HAP-1 (cell line): ENCODE measurements at regions not wholly inside any gene's neighbourhood (a gene's known extent, or its start where the extent isn't known, plus 50 kb on each side); places are given as distances from the start of the nearest gene placed in this dataset.
"Not testable (repeated sequence)": the region's sequence is repeated elsewhere in the genome, so short reads cannot be mapped to it uniquely, and the experiment has no call there.

Source experiments
- DNase-seq, 2 experiments: peaks; one replicate each; pipeline ENCODE4 v3.0.0-alpha.2; 2016 to 2020; ENCODE audit warnings: low spot score in 2 of 2
- H3K27me3 ChIP-seq: fragments of 250-450 bp; sonication (Bioruptor Pico); 2 replicates; pipeline ENCODE4 v1.5.1; 2020; ENCODE audit warnings: low read depth, mild to moderate bottlenecking, moderate library complexity
- H3K36me3 ChIP-seq: fragments of 250-450 bp; sonication (Bioruptor Pico); replicated peaks from 2 replicates; pipeline ENCODE4 v1.5.1; 2020; ENCODE audit warnings: mild to moderate bottlenecking
- H3K4me1 ChIP-seq: fragments of 250-450 bp; sonication (Bioruptor Pico); 2 replicates; pipeline ENCODE4 v1.5.1; 2020; ENCODE audit warnings: mild to moderate bottlenecking
- H3K4me3 ChIP-seq: fragments of 250-450 bp; sonication (Bioruptor Pico); 2 replicates; pipeline ENCODE4 v1.5.1; 2020; ENCODE audit warnings: mild to moderate bottlenecking, moderate library complexity
- H3K9me3 ChIP-seq: fragments of 250-450 bp; sonication (Bioruptor Pico); 2 replicates; pipeline ENCODE4 v1.5.1; 2020; ENCODE audit warnings: mild to moderate bottlenecking, moderate library complexity
- in situ Hi-C: fragments of 300-500 bp; cut with MboI; formaldehyde crosslinking; loops from 3 replicates; pipeline ENCODE4 v1.14.3; 2020; ENCODE audit warnings: low sequenced_read_pairs, inconsistent platforms, mixed read lengths

GRCh38 chrX:13188731-13189309, 131.0 kb downstream of the ATXN3L start:
- H3K27me3 ChIP-seq, result no peaks in the 10 kb centered on the region
- H3K4me3 ChIP-seq, result no peak overlapping the region
- peaks cover 14% of the 10 kb centered on the region for H3K4me1 ChIP-seq
- H3K36me3 ChIP-seq, result no peaks in the 10 kb centered on the region
- DNase-seq, result no peak
- no peaks in the 10 kb centered on the region for H3K9me3 ChIP-seq
- in situ Hi-C loops, result no loop called here

- H3K4me3 ChIP-seq, in situ Hi-C loops, H3K36me3 ChIP-seq: not testable (repeated sequence)
Measured at GRCh38 chrX:13186643-13187042, 133.2 kb downstream of the ATXN3L start.

GRCh38 chrX:13180807-13181206, 136.4 kb upstream of the FAM9C start:
- in situ Hi-C loops, result no loop called here
- Histone ChIP-seq H3K4me3 (no peak overlapping the region), H3K27me3 (no peaks in the 10 kb centered on the region), H3K9me3 (no peaks in the 10 kb centered on the region), H3K36me3 (no peaks in the 10 kb centered on the region), H3K4me1 (peaks cover 6% of the 10 kb centered on the region; the same call in 1 of the 2 replicates)
- DNase-seq, result no peak

More at GRCh38 chrX:13186643-13187042, 133.2 kb downstream of the ATXN3L start:
- not testable (repeated sequence) for H3K9me3 ChIP-seq, DNase-seq, H3K27me3 ChIP-seq
- H3K4me1 ChIP-seq, result peaks cover 12% of the 10 kb centered on the region

GRCh38 chrX:13179586-13179985, 135.2 kb upstream of the FAM9C start:
- no peaks in the 10 kb centered on the region for H3K27me3 ChIP-seq
- no peaks in the 10 kb centered on the region for H3K36me3 ChIP-seq
- H3K9me3 ChIP-seq, result no peaks in the 10 kb centered on the region
- H3K4me3 ChIP-seq, result no peak overlapping the region
- in situ Hi-C loops, result no loop called here
- peaks cover 6% of the 10 kb centered on the region; the same call in 1 of the 2 replicates for H3K4me1 ChIP-seq
- no peak for DNase-seq

GRCh38 chrX:13179100-13179499, 134.7 kb upstream of the FAM9C start:
- Histone ChIP-seq H3K9me3 (no peaks in the 10 kb centered on the region), H3K27me3 (no peaks in the 10 kb centered on the region), H3K36me3 (no peaks in the 10 kb centered on the region), H3K4me3 (no peak overlapping the region), H3K4me1 (peaks cover 6% of the 10 kb centered on the region; the same call in 1 of the 2 replicates)
- in situ Hi-C loops, result no loop called here
- no peak for DNase-seq

GRCh38 chrX:13177921-13178566, 133.6 kb upstream of the FAM9C start:
- no peaks in the 10 kb centered on the region for H3K9me3 ChIP-seq
- H3K4me1 ChIP-seq, result peaks cover 6% of the 10 kb centered on the region; the same call in 1 of the 2 replicates
- in situ Hi-C loops, result no loop called here
- no peaks in the 10 kb centered on the region for H3K36me3 ChIP-seq
- no peak for DNase-seq
- H3K27me3 ChIP-seq, result no peaks in the 10 kb centered on the region
- H3K4me3 ChIP-seq, result no peak overlapping the region

- H3K27me3 ChIP-seq, result no peaks in the 10 kb centered on the region
- peaks cover 6% of the 10 kb centered on the region; the same call in 1 of the 2 replicates for H3K4me1 ChIP-seq
- no peak for DNase-seq
- no peak overlapping the region for H3K4me3 ChIP-seq
- no peaks in the 10 kb centered on the region for H3K9me3 ChIP-seq
- in situ Hi-C loops, result no loop called here
- H3K36me3 ChIP-seq, result no peaks in the 10 kb centered on the region
Measured at GRCh38 chrX:13175056-13175455, 130.6 kb upstream of the FAM9C start.

GRCh38 chrX:13170966-13171558, 126.6 kb upstream of the FAM9C start:
- no peaks in the 10 kb centered on the region for H3K9me3 ChIP-seq
- in situ Hi-C loops, result no loop called here
- H3K36me3 ChIP-seq, result no peaks in the 10 kb centered on the region
- H3K4me3 ChIP-seq, result no peak overlapping the region
- H3K4me1 ChIP-seq, result no peaks in the 10 kb centered on the region
- no peak for DNase-seq
- H3K27me3 ChIP-seq, result no peaks in the 10 kb centered on the region

- in situ Hi-C loops, result no loop called here
- no peak overlapping the region for H3K4me3 ChIP-seq
- peaks cover 10% of the 10 kb centered on the region for H3K4me1 ChIP-seq
- no peak for DNase-seq
- H3K9me3 ChIP-seq, result no peaks in the 10 kb centered on the region
- H3K36me3 ChIP-seq, result no peaks in the 10 kb centered on the region
- no peaks in the 10 kb centered on the region for H3K27me3 ChIP-seq
Measured at GRCh38 chrX:13169684-13170083, 125.3 kb upstream of the FAM9C start.

GRCh38 chrX:13168269-13168668, 123.8 kb upstream of the FAM9C start:
- H3K4me1 ChIP-seq, result peaks cover 17% of the 10 kb centered on the region
- no peak for DNase-seq
- H3K9me3 ChIP-seq, result no peaks in the 10 kb centered on the region
- in situ Hi-C loops, result no loop called here
- no peaks in the 10 kb centered on the region for H3K36me3 ChIP-seq
- no peak overlapping the region for H3K4me3 ChIP-seq
- H3K27me3 ChIP-seq, result no peaks in the 10 kb centered on the region

- H3K36me3 ChIP-seq, result no peaks in the 10 kb centered on the region
- in situ Hi-C loops, result no loop called here
- no peaks in the 10 kb centered on the region for H3K9me3 ChIP-seq
- no peak for DNase-seq
- peaks cover 17% of the 10 kb centered on the region for H3K4me1 ChIP-seq
- H3K27me3 ChIP-seq, result no peaks in the 10 kb centered on the region
- H3K4me3 ChIP-seq, result no peak overlapping the region
Measured at GRCh38 chrX:13167481-13168231, 123.2 kb upstream of the FAM9C start.

- peaks cover 17% of the 10 kb centered on the region for H3K4me1 ChIP-seq
- in situ Hi-C loops, result no loop called here
- no peaks in the 10 kb centered on the region for H3K27me3 ChIP-seq
- H3K9me3 ChIP-seq, result no peaks in the 10 kb centered on the region
- H3K4me3 ChIP-seq, result no peak overlapping the region
- DNase-seq, result peak; percentile 39 to 49
- no peaks in the 10 kb centered on the region for H3K36me3 ChIP-seq
Measured at GRCh38 chrX:13165266-13166189, 121.1 kb upstream of the FAM9C start.

- Histone ChIP-seq H3K9me3 (no peaks in the 10 kb centered on the region), H3K27me3 (no peaks in the 10 kb centered on the region), H3K4me3 (no peak overlapping the region), H3K4me1 (peaks cover 17% of the 10 kb centered on the region), H3K36me3 (no peaks in the 10 kb centered on the region)
- peak in 1 of 2 experiments; percentile 23 for DNase-seq
- in situ Hi-C loops, result no loop called here
Measured at GRCh38 chrX:13164611-13165010, 120.2 kb upstream of the FAM9C start.
